Stimulated activated naive CD8-positive, alpha-beta T cell treated with anti-CD3 and anti-CD28 coated beads, Interleukin-15, Interleukin-2, amounts not matched to agents 100 U/mL and 50 U/mL, for 24 hours (primary cell): ENCODE measurements at regions not wholly inside any gene's neighbourhood (a gene's known extent, or its start where the extent isn't known, plus 50 kb on each side); places are given as distances from the start of the nearest gene placed in this dataset.
A peak's percentile ranks its signal among the peaks of the same experiment; 100 is the strongest.
"Not testable (repeated sequence)": the region's sequence is repeated elsewhere in the genome, so short reads cannot be mapped to it uniquely, and the experiment has no call there.

Source experiments
- ATAC-seq: fragments of 150-1000 bp; cut with Tn5 transposase; one replicate; pipeline ENCODE4 v1.10.0; 2021
- DNase-seq: peaks from one replicate; pipeline ENCODE4 v3.0.0; 2021

GRCh38 chr18:73681398-73681797 is 466.2 kb downstream of the FBXO15 start:
- no peak for ATAC-seq

GRCh38 chr18:73679941-73680712 is 467.5 kb downstream of the FBXO15 start:
- peak; percentile 57 for ATAC-seq
- DNase-seq, result no peak

More at GRCh38 chr18:73681398-73681797, 466.2 kb downstream of the FBXO15 start:
- no peak for DNase-seq

- ATAC-seq (no peak), DNase-seq (no peak)
Observed at GRCh38 chr18:73677450-73677849, 470.2 kb downstream of the FBXO15 start.

GRCh38 chr18:73674125-73674865 is 473.3 kb downstream of the FBXO15 start:
- DNase-seq (no peak), ATAC-seq (no peak)

GRCh38 chr18:73671480-73671879 is 476.2 kb downstream of the FBXO15 start:
- ATAC-seq, DNase-seq: not testable (repeated sequence)

- DNase-seq, result no peak
- no peak for ATAC-seq
Observed at GRCh38 chr18:73670524-73670923, 477.1 kb downstream of the FBXO15 start.

- no peak for DNase-seq
- no peak for ATAC-seq
Observed at GRCh38 chr18:73670039-73670438, 477.6 kb downstream of the FBXO15 start.

GRCh38 chr18:73669297-73669696 is 478.3 kb downstream of the FBXO15 start:
- ATAC-seq (no peak), DNase-seq (no peak)

GRCh38 chr18:73668051-73668450 is 479.6 kb downstream of the FBXO15 start:
- DNase-seq (no peak), ATAC-seq (no peak)

GRCh38 chr18:73666772-73667171 is 480.9 kb downstream of the FBXO15 start:
- no peak for ATAC-seq
- DNase-seq, result no peak

- ATAC-seq (no peak), DNase-seq (no peak)
Observed at GRCh38 chr18:73664896-73665295, 482.7 kb downstream of the FBXO15 start.

- ATAC-seq, result no peak
Observed at GRCh38 chr18:73663581-73663980, 484.1 kb downstream of the FBXO15 start.

GRCh38 chr18:73662421-73662820 is 485.2 kb downstream of the FBXO15 start:
- ATAC-seq (no peak), DNase-seq (no peak)

More at GRCh38 chr18:73663581-73663980, 484.1 kb downstream of the FBXO15 start:
- DNase-seq, result no peak

GRCh38 chr18:73660931-73661856 is 486.4 kb downstream of the FBXO15 start:
- ATAC-seq (no peak), DNase-seq (no peak)

GRCh38 chr18:73656691-73657090 is 490.9 kb downstream of the FBXO15 start:
- DNase-seq, result no peak
- no peak for ATAC-seq

- ATAC-seq, result no peak
- no peak for DNase-seq
Observed at GRCh38 chr18:73653827-73654226, 493.8 kb downstream of the FBXO15 start.

- ATAC-seq (no peak), DNase-seq (no peak)
Observed at GRCh38 chr18:73653251-73653650, 494.4 kb downstream of the FBXO15 start.

- ATAC-seq, result no peak
Observed at GRCh38 chr18:73647391-73647790, 500.2 kb downstream of the FBXO15 start.

GRCh38 chr18:73646772-73647171 is 500.9 kb downstream of the FBXO15 start:
- no peak for DNase-seq
- ATAC-seq, result no peak

More at GRCh38 chr18:73647391-73647790, 500.2 kb downstream of the FBXO15 start:
- DNase-seq, result no peak

- ATAC-seq, result no peak
- no peak for DNase-seq
Observed at GRCh38 chr18:73646196-73646595, 501.4 kb downstream of the FBXO15 start.

GRCh38 chr18:73645160-73645715 is 502.4 kb downstream of the FBXO15 start:
- ATAC-seq (no peak), DNase-seq (no peak)

GRCh38 chr18:73639788-73640187 is 507.8 kb downstream of the FBXO15 start:
- no peak for ATAC-seq

More at GRCh38 chr18:73639788-73640187, 507.8 kb downstream of the FBXO15 start:
- DNase-seq, result no peak
